AG09309 (cell line): ENCODE measurements at regions not wholly inside any gene's neighbourhood (a gene's known extent, or its start where the extent isn't known, plus 50 kb on each side); places are given as distances from the start of the nearest gene placed in this dataset.
A peak's percentile ranks its signal among the peaks of the same experiment; 100 is the strongest.
"Not testable (repeated sequence)": the region's sequence is repeated elsewhere in the genome, so short reads cannot be mapped to it uniquely, and the experiment has no call there.

Source experiments
- DNase-seq: peaks from one replicate; pipeline ENCODE4 v3.0.0-alpha.2; 2010; ENCODE audit warnings: low read depth
- H3K4me3 ChIP-seq: 2 replicates; pipeline ENCODE4 v1.5.1; 2011; ENCODE audit warnings: mild to moderate bottlenecking, low read depth, low read length, moderate library complexity; ENCODE audit not compliant: control insufficient read depth
- TF ChIP-seq, protein P1 (sequence below): IDR thresholded peaks from 2 replicates; pipeline ENCODE4 v1.5.1; 2011; ENCODE audit warnings: mild to moderate bottlenecking, low read depth, low read length, inconsistent platforms; ENCODE audit not compliant: insufficient read depth, control insufficient read depth; ENCODE audit errors: missing control alignments

DNA sequence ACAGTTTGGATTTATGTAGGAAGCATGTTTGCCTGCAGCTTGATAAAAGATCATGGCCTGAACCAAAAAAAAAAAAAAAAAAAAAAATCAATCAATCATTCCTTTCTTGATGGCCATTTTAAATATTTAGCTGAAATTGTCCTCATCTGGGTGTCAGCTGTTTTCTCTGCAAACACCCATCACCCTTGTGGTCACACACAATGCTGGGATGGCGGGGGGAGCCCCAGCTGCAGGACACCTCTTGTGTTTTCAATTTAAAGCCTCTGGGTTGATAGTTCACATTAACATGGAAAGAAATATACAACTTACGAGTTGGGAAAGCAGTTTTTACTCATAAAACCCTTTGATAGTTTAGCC lies 160.4 kb downstream of the ZFP64 start:
- H3K4me3 ChIP-seq = no peak overlapping the region
- DNase-seq = peak; percentile 21
- TF ChIP-seq, protein P1, sequence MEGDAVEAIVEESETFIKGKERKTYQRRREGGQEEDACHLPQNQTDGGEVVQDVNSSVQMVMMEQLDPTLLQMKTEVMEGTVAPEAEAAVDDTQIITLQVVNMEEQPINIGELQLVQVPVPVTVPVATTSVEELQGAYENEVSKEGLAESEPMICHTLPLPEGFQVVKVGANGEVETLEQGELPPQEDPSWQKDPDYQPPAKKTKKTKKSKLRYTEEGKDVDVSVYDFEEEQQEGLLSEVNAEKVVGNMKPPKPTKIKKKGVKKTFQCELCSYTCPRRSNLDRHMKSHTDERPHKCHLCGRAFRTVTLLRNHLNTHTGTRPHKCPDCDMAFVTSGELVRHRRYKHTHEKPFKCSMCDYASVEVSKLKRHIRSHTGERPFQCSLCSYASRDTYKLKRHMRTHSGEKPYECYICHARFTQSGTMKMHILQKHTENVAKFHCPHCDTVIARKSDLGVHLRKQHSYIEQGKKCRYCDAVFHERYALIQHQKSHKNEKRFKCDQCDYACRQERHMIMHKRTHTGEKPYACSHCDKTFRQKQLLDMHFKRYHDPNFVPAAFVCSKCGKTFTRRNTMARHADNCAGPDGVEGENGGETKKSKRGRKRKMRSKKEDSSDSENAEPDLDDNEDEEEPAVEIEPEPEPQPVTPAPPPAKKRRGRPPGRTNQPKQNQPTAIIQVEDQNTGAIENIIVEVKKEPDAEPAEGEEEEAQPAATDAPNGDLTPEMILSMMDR = no peak

DNA sequence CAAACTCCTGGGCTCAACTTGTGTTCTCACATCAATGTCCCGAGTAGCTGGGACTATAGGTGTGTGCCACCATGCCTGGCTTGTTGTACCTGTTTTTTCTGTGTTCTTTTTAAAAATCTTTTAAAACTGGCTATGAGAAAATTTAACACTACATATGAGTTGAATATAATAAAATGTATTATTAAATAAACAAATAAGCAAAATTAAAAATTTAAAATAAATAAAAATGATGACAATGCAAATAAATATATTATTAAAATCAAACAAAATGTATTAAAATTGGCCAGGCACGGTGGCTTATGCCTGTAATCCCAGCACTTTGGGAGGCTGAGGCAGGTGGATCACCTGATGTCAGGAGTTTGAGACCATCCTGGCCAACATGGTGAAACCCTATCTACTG lies 162.4 kb downstream of the ZFP64 start:
- H3K4me3 ChIP-seq, DNase-seq: not testable (repeated sequence)

DNA sequence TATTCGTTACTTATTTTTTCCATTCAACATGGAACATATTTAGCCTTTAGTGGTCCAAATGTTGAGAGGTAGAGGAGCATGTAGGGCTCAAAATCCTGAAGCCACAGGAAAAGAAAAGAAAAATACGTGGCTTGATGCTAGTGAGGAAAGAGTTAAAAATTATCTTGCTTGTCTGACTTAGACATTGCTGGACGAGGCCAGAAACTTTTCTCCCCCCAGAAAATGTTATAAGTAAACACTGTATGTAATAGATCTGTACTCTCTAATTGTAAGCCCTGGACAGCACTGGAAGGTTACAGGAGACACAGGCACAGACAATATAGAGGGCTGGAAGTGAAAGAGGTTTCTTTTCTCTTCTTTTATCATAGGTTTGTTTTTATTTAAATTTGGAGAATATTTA lies 165.6 kb downstream of the ZFP64 start:
- TF ChIP-seq, protein P1 = no peak
- no peak overlapping the region for H3K4me3 ChIP-seq
- DNase-seq = no peak

DNA sequence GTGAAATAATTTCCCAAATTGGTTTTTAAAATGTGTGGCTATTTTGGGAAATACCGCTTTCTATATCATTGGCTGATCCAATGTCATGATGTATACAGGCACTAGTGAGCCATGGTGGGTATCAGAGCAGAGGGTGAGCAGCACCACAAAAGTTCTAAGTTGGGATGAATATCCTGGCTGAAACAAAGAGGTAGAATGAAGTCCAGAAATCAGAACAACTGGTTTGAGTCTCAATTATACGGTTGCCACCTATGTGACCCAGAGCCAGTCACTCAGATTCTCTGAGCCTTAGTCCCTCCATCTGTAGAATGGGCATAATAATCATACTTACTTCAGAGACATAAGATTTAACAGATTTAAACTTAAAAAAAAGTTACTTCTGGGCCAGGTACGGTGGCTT lies 172.3 kb downstream of the ZFP64 start:
- no peak for DNase-seq
- TF ChIP-seq, protein P1 = no peak
- H3K4me3 ChIP-seq = no peak overlapping the region

DNA sequence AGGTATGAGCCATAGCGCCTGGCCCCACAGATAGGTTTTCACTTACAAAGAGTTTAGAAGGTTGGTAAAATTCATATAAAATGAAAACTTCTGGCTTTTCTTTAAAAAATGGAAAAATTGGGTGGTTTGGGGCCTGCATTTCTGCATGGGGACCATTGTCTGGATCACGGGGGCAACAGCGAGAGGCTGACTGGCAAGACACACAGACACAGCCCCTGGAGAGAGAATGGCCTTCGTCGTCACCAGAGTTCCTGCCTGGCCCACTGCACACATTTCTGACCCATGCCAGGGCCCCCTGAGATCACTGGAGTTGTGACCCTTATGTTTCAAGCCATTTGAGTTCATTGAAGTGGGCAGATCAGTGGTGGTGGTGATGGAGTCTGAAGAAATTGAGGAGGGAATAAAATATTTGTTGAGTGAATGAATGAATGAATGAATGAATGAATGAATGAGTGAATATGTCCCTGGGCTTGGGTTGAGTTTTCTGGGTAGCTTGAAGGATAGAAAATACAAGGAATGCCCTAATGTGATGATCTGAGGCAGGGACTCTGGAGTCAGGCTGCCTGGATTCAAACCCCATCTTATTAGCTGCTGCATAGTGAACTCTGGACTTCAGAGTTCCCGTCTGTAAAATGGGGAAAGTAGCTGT lies 173.8 kb downstream of the ZFP64 start:
- no peak for DNase-seq
- H3K4me3 ChIP-seq = no peak overlapping the region
- TF ChIP-seq, protein P1 = no peak

DNA sequence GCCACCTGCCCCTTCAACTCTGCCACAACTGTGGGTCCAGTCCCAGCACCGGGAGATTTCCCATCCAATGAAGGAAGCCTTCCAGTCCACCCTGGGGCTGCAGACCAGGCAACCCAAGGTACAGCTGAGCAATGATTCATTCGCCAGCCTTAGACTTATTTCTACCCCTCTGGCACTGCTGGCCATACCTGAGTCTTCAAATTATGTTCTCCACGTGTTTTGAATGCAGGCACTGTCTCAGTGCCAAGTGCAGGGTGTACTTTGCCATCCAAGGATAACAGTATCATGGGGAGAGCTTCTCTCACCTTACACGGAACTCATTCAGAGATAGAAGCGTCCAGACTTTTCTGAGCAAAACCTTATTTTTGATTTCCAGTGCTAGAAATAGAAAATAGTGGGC lies 175.6 kb downstream of the ZFP64 start:
- TF ChIP-seq, protein P1 = no peak
- no peak overlapping the region for H3K4me3 ChIP-seq
- no peak for DNase-seq

DNA sequence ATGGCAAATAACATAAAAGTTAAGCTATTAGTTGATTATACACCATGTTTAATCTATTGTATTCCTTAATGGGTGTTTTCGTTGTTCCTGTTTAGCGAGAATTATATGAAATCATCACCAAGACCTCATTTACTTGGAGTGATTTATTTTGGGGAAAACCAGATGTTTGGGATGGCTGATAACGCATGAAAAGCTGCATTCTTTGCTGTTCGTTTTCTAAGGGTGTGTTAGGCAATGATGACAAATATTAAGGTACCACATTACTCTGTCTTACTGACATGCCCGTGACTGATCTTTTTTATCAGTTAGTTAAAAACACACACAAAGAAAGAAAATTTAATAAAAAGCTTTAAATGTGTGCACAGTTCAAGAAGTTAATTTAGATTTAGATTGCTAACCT lies 176.4 kb downstream of the ZFP64 start:
- TF ChIP-seq, protein P1 = no peak
- no peak for DNase-seq
- H3K4me3 ChIP-seq = no peak overlapping the region
